ENCODE measurements at regions not wholly inside any gene's neighbourhood (a gene's known extent, or its start where the extent isn't known, plus 50 kb on each side); places are given as distances from the start of the nearest gene placed in this dataset.

- no CpG with 5 or more reads among the region's 5 CpGs for WGBS (ENCODE audit: extremely low coverage, insufficient read length, low lambda C conversion rate)
- Histone ChIP-seq H3K9ac (ENCODE audit: extremely low read depth, insufficient read length, low read length) (no peak overlapping the region), H4K91ac (ENCODE audit: insufficient read length, low read depth, low read length) (no peak overlapping the region), H3K23me2 (ENCODE audit: insufficient read length, low read depth, low read length, poor library complexity, severe bottlenecking) (no peaks in the 10 kb centered on the region), H3K4me2 (ENCODE audit: insufficient read depth, insufficient read length, low read length) (no peak overlapping the region), H3K23ac (ENCODE audit: insufficient read length, low read depth, low read length) (no peak overlapping the region), H3K18ac (ENCODE audit: insufficient read length, low read depth, low read length) (no peak overlapping the region), H2BK120ac (ENCODE audit: low read depth, low read length, poor library complexity, severe bottlenecking) (no peak overlapping the region), H2BK15ac (ENCODE audit: low read depth, low read length) (no peak overlapping the region), H3K56ac (ENCODE audit: insufficient read length, low read depth, low read length) (no peak overlapping the region), H3T11ph (ENCODE audit: low read length) (no peak overlapping the region), H4K5ac (ENCODE audit: insufficient read length, low read depth, low read length) (no peak overlapping the region), H2BK20ac (ENCODE audit: low read depth, low read length, poor library complexity, severe bottlenecking) (no peak overlapping the region), H2AK5ac (ENCODE audit: insufficient read length, low read length) (no peak overlapping the region), H2BK5ac (ENCODE audit: insufficient read length, low read length) (no peak overlapping the region), H3K27me3 (ENCODE audit: insufficient read depth, low read length) (no peaks in the 10 kb centered on the region), H3K79me1 (ENCODE audit: insufficient read depth, low read depth, low read length, poor library complexity, severe bottlenecking) (no peaks in the 10 kb centered on the region), H2AFZ (ENCODE audit: low read length) (no peak overlapping the region), H2BK12ac (ENCODE audit: insufficient read length, low read depth, low read length) (no peak overlapping the region), H4K8ac (replicated peaks; ENCODE audit: insufficient read length, low read depth, low read length) (no peak overlapping the region), H3K79me2 (ENCODE audit: insufficient read depth, low read length) (no peaks in the 10 kb centered on the region), H3K27ac (ENCODE audit: insufficient read length, low read depth, low read length) (no peak overlapping the region), H3K9me3 (ENCODE audit: control insufficient read depth, low read depth, low read length) (no peaks in the 10 kb centered on the region), H3K4ac (ENCODE audit: low read depth, low read length) (no peak overlapping the region), H4K20me1 (ENCODE audit: control insufficient read depth, insufficient read depth, insufficient read length) (no peaks in the 10 kb centered on the region), H3K14ac (ENCODE audit: insufficient read depth, low read length) (no peak overlapping the region), H3K4me1 (ENCODE audit: insufficient read depth, low read length) (no peaks in the 10 kb centered on the region)
- H3K36me3 Mint-ChIP-seq (ENCODE audit: insufficient read depth in 1 of 3, low read depth in 3 of 3): no peaks in the 10 kb centered on the region
- H3K4me3 Mint-ChIP-seq: no peak overlapping the region
- H3K27me3 Mint-ChIP-seq (ENCODE audit: low read depth): 0 out of 2 replicates have a peak, but pooled peaks cover 2% of the 10 kb centered on the region
- DNase-seq: no peak
- H3K9me3 Mint-ChIP-seq: no peaks in the 10 kb centered on the region
- H3K4me1 Mint-ChIP-seq: peaks cover 0 to 17% of the 10 kb centered on the region in 2 experiments
- no peak overlapping the region for H3K27ac Mint-ChIP-seq
- no peak for TF ChIP-seq CTCF (conservative IDR thresholded peaks at IDR 0.05)
Observed at GRCh38 chr2:7992612-7993602, 688.9 kb upstream of the ID2 start.

Data from H9 (cell line).